K562 (cell line): ENCODE measurements at regions not wholly inside any gene's neighbourhood (a gene's known extent, or its start where the extent isn't known, plus 50 kb on each side); places are given as distances from the start of the nearest gene placed in this dataset.

Experiments
- ATAC-seq: fragments of 200-7000 bp; cut with Tn5 transposase; 3 replicates; pipeline ENCODE4 v1.9.1; 2020; ENCODE audit warnings: moderate library complexity
- BruUV-seq: library from RNA; stranded (reverse); fragments of 400-500 nt; replicated peaks from 2 replicates; lab custom pipeline; 2021; lab: Mats Ljungman, UMichigan
- CTCF ChIA-PET: fragments of 300-600 bp; formaldehyde crosslinking; extraction: SDS; loops from one replicate; lab custom pipeline; 2021; ENCODE audit warnings: low intra/inter-chr PET ratio; lab: Yijun Ruan, JAX
- POLR2A ChIA-PET: fragments of 300-600, 350-650 bp; sonication (Branson Sonifier 250); formaldehyde crosslinking; extraction: SDS; loops from one replicate; lab custom pipeline; 2021; ENCODE audit warnings: antibody characterized with exemption, inconsistent platforms; lab: Yijun Ruan, JAX
- DNase-seq, 4 experiments: peaks; one replicate each; pipeline versions ENCODE4 v3.0.0 to v3.0.0-alpha.2; 2011 to 2018; ENCODE audit warnings: low spot score in 3 of 4, mixed read lengths in 3 of 4; ENCODE audit errors: extremely low read depth in 1 of 4
- FAIRE-seq: peaks from 2 replicates; lab custom pipeline; 2011; peaks lifted over from hg19 to GRCh38; lab: Jason Lieb, UNC
- H2AFZ ChIP-seq: 2 replicates; pipeline ENCODE4 v1.6.0; 2011; ENCODE audit warnings: low read depth, low read length, control low read depth, inconsistent platforms
- H3K27ac ChIP-seq: fragments of 200-600 bp; 3 replicates; pipeline ENCODE4 v1.8.0; 2011; ENCODE audit warnings: low read depth, mild to moderate bottlenecking, control low read depth, inconsistent platforms, low read length, moderate library complexity, mixed read lengths; ENCODE audit errors: extremely low read depth
- H3K27me3 ChIP-seq, 2 experiments: fragments of 300-600 bp in 1 of 2; 2 replicates in 1 of 2; 3 replicates in 1 of 2; pipeline versions ENCODE4 v1.6.0 to v1.8.0; 2011; ENCODE audit warnings: inconsistent platforms in 2 of 2, low read length in 2 of 2, mild to moderate bottlenecking in 1 of 2, mixed read lengths in 1 of 2, moderate library complexity in 1 of 2; ENCODE audit not compliant: control insufficient read depth in 2 of 2, insufficient read depth in 2 of 2
- H3K36me3 ChIP-seq: fragments of 300-600 bp; 3 replicates; pipeline ENCODE4 v1.8.0; 2011; ENCODE audit warnings: mild to moderate bottlenecking, low read length, inconsistent platforms; ENCODE audit not compliant: control insufficient read depth, insufficient read depth
- H3K4me1 ChIP-seq, 2 experiments: fragments of 200-600 bp in 1 of 2; replicated peaks in 1 of 2; 2 replicates in 1 of 2; 3 replicates in 1 of 2; pipeline versions ENCODE4 v1.5.1 to v1.8.0; 2011; ENCODE audit warnings: inconsistent platforms in 2 of 2, low read length in 2 of 2, mild to moderate bottlenecking in 1 of 2, mixed read lengths in 1 of 2, moderate library complexity in 1 of 2; ENCODE audit not compliant: control insufficient read depth in 2 of 2, insufficient read depth in 2 of 2
- H3K4me2 ChIP-seq: 2 replicates; pipeline ENCODE4 v1.6.1; 2011; ENCODE audit warnings: low read length, control low read depth, inconsistent platforms, mixed read lengths; ENCODE audit not compliant: insufficient read depth
- H3K4me3 ChIP-seq: fragments of 200-600 bp; sonication (generic), shearing (Covaris generic); 2 replicates; pipeline ENCODE4 v1.5.1; 2016; ENCODE audit warnings: control low read depth, inconsistent platforms
- H3K79me2 ChIP-seq: fragments of 200-600 bp; 3 replicates; pipeline ENCODE4 v1.8.0; 2011; ENCODE audit warnings: low read length, inconsistent platforms; ENCODE audit not compliant: control insufficient read depth, insufficient read depth
- H3K9ac ChIP-seq, 2 experiments: 2 replicates each; pipeline versions ENCODE4 v1.6.0 to v1.6.1; 2011; ENCODE audit warnings: low read depth in 2 of 2, low read length in 2 of 2, control low read depth in 1 of 2, inconsistent platforms in 1 of 2, mild to moderate bottlenecking in 1 of 2, mixed read lengths in 1 of 2; ENCODE audit not compliant: insufficient read depth in 1 of 2
- H3K9me1 ChIP-seq: one replicate; pipeline ENCODE4 v1.6.0; 2011; ENCODE audit warnings: inconsistent platforms, mild to moderate bottlenecking, low read length, moderate library complexity; ENCODE audit not compliant: control insufficient read depth, insufficient read depth
- H3K9me3 ChIP-seq: replicated peaks from 2 replicates; pipeline ENCODE4 v1.5.1; 2011; ENCODE audit warnings: low read depth, low read length, inconsistent platforms; ENCODE audit not compliant: control insufficient read depth, insufficient read depth
- H4K20me1 ChIP-seq: replicated peaks from 2 replicates; pipeline ENCODE4 v1.6.1; 2011; ENCODE audit warnings: low read length, inconsistent platforms, mixed read lengths; ENCODE audit not compliant: control insufficient read depth, insufficient read depth
- EHMT2 ChIP-seq: fragments of 450-650 bp; IDR thresholded peaks from 2 replicates; pipeline ENCODE4 v1.6.1; 2018; ENCODE audit warnings: antibody characterized with exemption
- L3MBTL2 ChIP-seq: fragments of 450-650 bp; IDR thresholded peaks from 2 replicates; pipeline ENCODE4 v1.6.1; 2016; ENCODE audit warnings: mild to moderate bottlenecking, moderate library complexity
- MEIS2 ChIP-seq: fragments of 450-650 bp; IDR thresholded peaks from 2 replicates; pipeline ENCODE4 v1.6.1; 2014; ENCODE audit warnings: mild to moderate bottlenecking; ENCODE audit not compliant: partially characterized antibody
- TCF15 ChIP-seq: fragments of 250-450 bp; sonication (Bioruptor Pico); IDR thresholded peaks from 2 replicates; pipeline ENCODE4 v1.8.0; 2022; ENCODE audit warnings: moderate library complexity, mild to moderate bottlenecking, inconsistent platforms
- TCF7 ChIP-seq: sonication (generic); IDR thresholded peaks from 2 replicates; pipeline ENCODE4 v1.6.1; 2016; ENCODE audit warnings: antibody characterized with exemption, borderline replicate concordance
- TRIM25 ChIP-seq: fragments of 450-650 bp; IDR thresholded peaks from 2 replicates; pipeline ENCODE4 v1.7.0; 2016; ENCODE audit warnings: borderline replicate concordance
- WGBS: fragments of 100-300 bp; shearing (Covaris generic); methylation state at CpG from one replicate; pipeline ENCODE4 v1.1.6; 2016; ENCODE audit warnings: low coverage, mixed read lengths; ENCODE audit not compliant: insufficient coverage; ENCODE audit errors: missing lambda C conversion rate; 5-methylcytosine and 5-hydroxymethylcytosine counted together
- in situ Hi-C: fragments of 300-500 bp; cut with MboI; formaldehyde crosslinking; loops from 4 replicates; pipeline ENCODE4 v1.15.0; 2018; ENCODE audit warnings: inconsistent platforms, mixed read lengths
- intact Hi-C: fragments of 100-400 bp; cut with micrococcal nuclease; formaldehyde crosslinking; loops from 2 replicates; pipeline ENCODE4 v1.14.2; 2022
- TF ChIP-seq, protein P1 (sequence below): fragments of 200-800 bp; sonication (Bioruptor generic); IDR thresholded peaks from 2 replicates; pipeline ENCODE4 v1.6.1; 2017; ENCODE audit warnings: missing genetic modification characterization, missing compliant biosample characterization
- TF ChIP-seq, protein P2 (sequence below): fragments of 450-650 bp; IDR thresholded peaks from 2 replicates; pipeline ENCODE4 v1.6.1; 2017; ENCODE audit warnings: antibody characterized with exemption
- TF ChIP-seq, protein P3 (sequence below): fragments of 250-450 bp; sonication (Bioruptor Pico); IDR thresholded peaks from 2 replicates; pipeline ENCODE4 v1.9.0; 2021; ENCODE audit warnings: mild to moderate bottlenecking
- TF ChIP-seq, protein P4 (sequence below): IDR thresholded peaks from 3 replicates; pipeline ENCODE4 v1.6.1; 2011; ENCODE audit warnings: borderline replicate concordance, mild to moderate bottlenecking; ENCODE audit not compliant: insufficient read length, insufficient read depth
- TF ChIP-seq, protein P5 (sequence below): fragments of 250-450 bp; sonication (Bioruptor Pico); IDR thresholded peaks from 2 replicates; pipeline ENCODE4 v1.4.0; 2020; ENCODE audit warnings: borderline replicate concordance

- no peak for TF ChIP-seq TRIM25
Observed at GRCh38 chr5:75992753-75993152, 90.4 kb upstream of the SV2C start (continued).

DNA sequence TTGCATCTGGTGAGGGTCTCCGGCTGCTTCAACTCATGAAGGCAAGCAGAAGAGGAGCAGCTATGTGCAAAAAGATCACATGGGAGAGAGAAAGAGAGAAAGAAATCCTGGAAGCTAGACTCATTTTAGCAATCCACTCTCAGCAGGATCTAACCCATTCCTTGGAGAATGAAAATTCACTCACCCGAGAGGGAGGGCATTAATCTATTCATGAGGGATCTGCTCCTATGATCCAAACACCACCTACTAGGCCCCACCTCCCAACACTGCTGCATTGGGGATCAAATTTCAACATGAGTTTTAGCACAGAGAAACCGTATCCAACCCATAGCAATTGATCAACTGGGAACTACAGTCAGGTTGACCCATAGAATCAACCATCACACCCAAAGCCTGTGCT, 98.1 kb upstream of the SV2C start:
- H2AFZ ChIP-seq: no peak overlapping the region
- DNase-seq: no peak
- intact Hi-C loops: no loop called here
- no peak overlapping the region for H3K4me2 ChIP-seq
- no peak overlapping the region for H3K27ac ChIP-seq
- ChIA-PET POLR2A (interaction anchor here (1.0 kb wide), 1 partner anchor 9 kb away, joined by 4 read pairs; no protein-coding TSS in a partner anchor), CTCF (no interaction called here)
- no peaks in the 10 kb centered on the region for H3K79me2 ChIP-seq
- no peak for ATAC-seq
- BruUV-seq: no TSS peak
- no peaks in the 10 kb centered on the region for H3K36me3 ChIP-seq
- H3K9ac ChIP-seq: no peak overlapping the region
- WGBS: 12% methylated on average over 3 of the region's 3 CpGs
- H3K4me3 ChIP-seq: no peak overlapping the region
- in situ Hi-C loops: no loop called here
- no peaks in the 10 kb centered on the region for H4K20me1 ChIP-seq
- H3K9me3 ChIP-seq: no peaks in the 10 kb centered on the region
- no peaks in the 10 kb centered on the region for H3K4me1 ChIP-seq
- no peaks in the 10 kb centered on the region for H3K27me3 ChIP-seq
- no peak for FAIRE-seq
- no peaks in the 10 kb centered on the region for H3K9me1 ChIP-seq
- TF ChIP-seq, protein P1, sequence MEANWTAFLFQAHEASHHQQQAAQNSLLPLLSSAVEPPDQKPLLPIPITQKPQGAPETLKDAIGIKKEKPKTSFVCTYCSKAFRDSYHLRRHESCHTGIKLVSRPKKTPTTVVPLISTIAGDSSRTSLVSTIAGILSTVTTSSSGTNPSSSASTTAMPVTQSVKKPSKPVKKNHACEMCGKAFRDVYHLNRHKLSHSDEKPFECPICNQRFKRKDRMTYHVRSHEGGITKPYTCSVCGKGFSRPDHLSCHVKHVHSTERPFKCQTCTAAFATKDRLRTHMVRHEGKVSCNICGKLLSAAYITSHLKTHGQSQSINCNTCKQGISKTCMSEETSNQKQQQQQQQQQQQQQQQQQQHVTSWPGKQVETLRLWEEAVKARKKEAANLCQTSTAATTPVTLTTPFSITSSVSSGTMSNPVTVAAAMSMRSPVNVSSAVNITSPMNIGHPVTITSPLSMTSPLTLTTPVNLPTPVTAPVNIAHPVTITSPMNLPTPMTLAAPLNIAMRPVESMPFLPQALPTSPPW (CRISPR knock-in tag): no peak
- TF ChIP-seq TCF15 (no peak), EHMT2 (no peak), L3MBTL2 (no peak), TCF7 (no peak), MEIS2 (no peak)
- TF ChIP-seq, protein P2, sequence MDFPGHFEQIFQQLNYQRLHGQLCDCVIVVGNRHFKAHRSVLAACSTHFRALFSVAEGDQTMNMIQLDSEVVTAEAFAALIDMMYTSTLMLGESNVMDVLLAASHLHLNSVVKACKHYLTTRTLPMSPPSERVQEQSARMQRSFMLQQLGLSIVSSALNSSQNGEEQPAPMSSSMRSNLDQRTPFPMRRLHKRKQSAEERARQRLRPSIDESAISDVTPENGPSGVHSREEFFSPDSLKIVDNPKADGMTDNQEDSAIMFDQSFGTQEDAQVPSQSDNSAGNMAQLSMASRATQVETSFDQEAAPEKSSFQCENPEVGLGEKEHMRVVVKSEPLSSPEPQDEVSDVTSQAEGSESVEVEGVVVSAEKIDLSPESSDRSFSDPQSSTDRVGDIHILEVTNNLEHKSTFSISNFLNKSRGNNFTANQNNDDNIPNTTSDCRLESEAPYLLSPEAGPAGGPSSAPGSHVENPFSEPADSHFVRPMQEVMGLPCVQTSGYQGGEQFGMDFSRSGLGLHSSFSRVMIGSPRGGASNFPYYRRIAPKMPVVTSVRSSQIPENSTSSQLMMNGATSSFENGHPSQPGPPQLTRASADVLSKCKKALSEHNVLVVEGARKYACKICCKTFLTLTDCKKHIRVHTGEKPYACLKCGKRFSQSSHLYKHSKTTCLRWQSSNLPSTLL: no peak
- TF ChIP-seq, protein P3, sequence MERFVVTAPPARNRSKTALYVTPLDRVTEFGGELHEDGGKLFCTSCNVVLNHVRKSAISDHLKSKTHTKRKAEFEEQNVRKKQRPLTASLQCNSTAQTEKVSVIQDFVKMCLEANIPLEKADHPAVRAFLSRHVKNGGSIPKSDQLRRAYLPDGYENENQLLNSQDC (CRISPR knock-in tag): no peak
- TF ChIP-seq, protein P4, sequence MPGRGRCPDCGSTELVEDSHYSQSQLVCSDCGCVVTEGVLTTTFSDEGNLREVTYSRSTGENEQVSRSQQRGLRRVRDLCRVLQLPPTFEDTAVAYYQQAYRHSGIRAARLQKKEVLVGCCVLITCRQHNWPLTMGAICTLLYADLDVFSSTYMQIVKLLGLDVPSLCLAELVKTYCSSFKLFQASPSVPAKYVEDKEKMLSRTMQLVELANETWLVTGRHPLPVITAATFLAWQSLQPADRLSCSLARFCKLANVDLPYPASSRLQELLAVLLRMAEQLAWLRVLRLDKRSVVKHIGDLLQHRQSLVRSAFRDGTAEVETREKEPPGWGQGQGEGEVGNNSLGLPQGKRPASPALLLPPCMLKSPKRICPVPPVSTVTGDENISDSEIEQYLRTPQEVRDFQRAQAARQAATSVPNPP: no peak
- TF ChIP-seq, protein P5, sequence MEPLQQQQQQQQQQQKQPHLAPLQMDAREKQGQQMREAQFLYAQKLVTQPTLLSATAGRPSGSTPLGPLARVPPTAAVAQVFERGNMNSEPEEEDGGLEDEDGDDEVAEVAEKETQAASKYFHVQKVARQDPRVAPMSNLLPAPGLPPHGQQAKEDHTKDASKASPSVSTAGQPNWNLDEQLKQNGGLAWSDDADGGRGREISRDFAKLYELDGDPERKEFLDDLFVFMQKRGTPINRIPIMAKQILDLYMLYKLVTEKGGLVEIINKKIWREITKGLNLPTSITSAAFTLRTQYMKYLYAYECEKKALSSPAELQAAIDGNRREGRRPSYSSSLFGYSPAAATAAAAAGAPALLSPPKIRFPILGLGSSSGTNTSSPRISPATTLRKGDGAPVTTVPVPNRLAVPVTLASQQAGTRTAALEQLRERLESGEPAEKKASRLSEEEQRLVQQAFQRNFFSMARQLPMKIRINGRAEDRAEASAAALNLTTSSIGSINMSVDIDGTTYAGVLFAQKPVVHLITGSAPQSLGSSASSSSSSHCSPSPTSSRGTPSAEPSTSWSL (CRISPR knock-in tag): no peak
